GM20000 (cell line): ENCODE measurements at regions not wholly inside any gene's neighbourhood (a gene's known extent, or its start where the extent isn't known, plus 50 kb on each side); places are given as distances from the start of the nearest gene placed in this dataset.
"Not testable (repeated sequence)": the region's sequence is repeated elsewhere in the genome, so short reads cannot be mapped to it uniquely, and the experiment has no call there.

Experiments used
- DNase-seq: peaks from one replicate; pipeline ENCODE4 v3.0.0; 2012; ENCODE audit warnings: low spot score
- TF ChIP-seq, protein P1 (sequence below): IDR thresholded peaks from 2 replicates; pipeline ENCODE4 v1.5.1; 2012; ENCODE audit warnings: mild to moderate bottlenecking, control low read depth; ENCODE audit errors: extremely low read depth, missing control alignments

DNA sequence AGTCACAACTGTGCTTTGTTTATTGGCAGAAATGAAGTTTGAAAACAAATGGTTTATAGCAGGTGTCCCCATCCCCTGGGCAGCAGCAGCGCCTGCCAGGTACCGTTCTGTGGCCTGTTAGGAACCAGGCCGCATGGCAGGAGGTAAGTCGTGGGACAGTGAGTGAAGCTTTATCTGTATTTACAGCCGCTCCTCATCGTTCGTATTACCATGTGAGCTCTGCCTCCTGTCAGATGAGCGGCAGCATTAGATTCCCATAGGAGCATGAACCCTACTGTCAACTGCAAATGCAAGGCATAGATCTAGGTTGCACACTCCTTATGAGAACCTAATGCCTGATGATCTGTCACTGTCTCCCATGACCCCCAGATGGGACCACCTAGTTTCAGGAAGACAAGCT is 63.4 kb upstream of the SOD1 start:
- DNase-seq: no peak
- TF ChIP-seq, protein P1, sequence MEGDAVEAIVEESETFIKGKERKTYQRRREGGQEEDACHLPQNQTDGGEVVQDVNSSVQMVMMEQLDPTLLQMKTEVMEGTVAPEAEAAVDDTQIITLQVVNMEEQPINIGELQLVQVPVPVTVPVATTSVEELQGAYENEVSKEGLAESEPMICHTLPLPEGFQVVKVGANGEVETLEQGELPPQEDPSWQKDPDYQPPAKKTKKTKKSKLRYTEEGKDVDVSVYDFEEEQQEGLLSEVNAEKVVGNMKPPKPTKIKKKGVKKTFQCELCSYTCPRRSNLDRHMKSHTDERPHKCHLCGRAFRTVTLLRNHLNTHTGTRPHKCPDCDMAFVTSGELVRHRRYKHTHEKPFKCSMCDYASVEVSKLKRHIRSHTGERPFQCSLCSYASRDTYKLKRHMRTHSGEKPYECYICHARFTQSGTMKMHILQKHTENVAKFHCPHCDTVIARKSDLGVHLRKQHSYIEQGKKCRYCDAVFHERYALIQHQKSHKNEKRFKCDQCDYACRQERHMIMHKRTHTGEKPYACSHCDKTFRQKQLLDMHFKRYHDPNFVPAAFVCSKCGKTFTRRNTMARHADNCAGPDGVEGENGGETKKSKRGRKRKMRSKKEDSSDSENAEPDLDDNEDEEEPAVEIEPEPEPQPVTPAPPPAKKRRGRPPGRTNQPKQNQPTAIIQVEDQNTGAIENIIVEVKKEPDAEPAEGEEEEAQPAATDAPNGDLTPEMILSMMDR: no peak

DNA sequence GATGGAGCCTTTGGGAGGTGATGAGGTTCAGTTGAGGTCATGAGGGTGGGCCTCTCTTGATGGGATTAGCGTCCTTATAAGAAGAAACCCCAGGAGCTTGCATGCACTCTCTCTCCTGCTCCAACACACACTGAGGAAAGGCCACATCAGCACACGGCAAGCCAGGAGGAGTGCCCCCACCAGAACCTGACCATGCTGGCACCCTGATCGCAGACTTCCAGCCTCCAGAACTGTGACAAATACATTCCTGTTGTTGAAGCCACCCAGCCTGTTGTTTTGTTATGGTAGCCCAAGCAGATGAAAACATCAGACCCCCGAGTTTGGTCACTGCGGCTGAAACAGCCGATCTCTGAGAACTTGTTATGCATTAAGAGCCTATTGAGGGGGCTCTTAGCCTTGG is 64.8 kb upstream of the SOD1 start:
- TF ChIP-seq, protein P1: no peak
- DNase-seq: no peak

DNA sequence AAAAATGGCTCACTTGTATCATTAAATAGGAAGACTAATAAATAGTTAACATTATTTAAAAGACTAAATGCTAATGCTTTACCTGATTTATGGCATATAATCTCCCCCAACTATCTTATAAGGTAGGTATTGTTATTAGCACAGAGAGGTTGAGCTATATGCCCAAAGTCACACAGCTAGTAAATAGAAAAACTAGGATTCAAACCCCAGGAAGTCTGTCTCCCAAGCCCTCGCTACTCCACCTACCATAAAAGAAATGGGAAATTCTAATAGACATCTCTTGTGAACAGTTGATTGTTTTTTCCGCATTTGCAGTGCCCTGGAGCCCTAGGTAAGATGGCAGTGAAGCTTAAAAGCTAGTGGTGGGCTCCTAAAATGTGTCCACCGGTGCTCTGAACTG is 65.2 kb upstream of the SOD1 start:
- no peak for DNase-seq
- TF ChIP-seq, protein P1: no peak

DNA sequence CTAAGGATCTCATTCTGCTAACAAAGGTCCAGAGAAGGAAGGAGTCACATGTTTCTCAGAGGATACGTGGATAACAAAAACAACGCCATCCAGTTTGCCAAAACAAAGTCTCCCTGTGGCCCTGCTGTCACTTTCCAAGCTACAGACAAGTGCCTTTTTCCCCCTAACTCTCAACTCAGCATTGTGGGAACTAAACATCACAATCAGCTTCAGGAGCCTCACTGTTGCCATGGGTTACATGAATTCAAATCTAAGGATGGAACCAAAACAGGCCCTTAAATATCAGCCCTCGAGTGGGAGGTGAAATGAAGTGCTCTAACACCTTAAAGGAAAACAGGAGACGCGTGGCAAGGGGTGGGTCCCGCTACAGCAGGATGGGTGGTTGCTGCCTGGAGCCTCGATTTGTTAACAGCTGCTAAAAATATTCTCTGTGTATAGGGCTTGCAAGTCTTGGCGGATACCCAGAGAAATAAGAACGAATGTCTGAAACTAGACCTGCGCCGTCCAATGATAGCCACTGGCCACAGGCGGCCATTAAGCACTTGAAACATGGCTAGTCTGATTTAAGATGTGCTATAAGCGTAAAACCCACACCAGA is 66.4 kb upstream of the SOD1 start:
- TF ChIP-seq, protein P1: no peak
- DNase-seq: no peak

DNA sequence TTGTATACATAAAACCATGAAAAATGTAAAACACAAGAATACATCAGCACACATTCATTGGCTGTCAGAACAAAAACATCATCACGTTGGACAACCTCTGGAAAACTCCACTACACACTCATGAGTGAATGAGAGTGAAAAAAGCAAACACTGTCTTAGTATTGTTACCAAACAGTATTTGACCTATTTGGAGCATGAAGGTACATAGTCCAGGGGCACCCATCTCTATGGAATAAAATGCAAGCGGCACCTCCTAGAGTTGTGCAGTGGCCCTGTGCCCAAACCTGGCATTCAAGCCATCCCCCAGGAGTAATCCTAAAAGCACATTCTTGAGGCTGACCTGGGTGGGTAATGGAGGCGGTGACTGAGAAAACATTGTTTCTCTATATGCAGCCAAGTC is 67.0 kb upstream of the SOD1 start:
- TF ChIP-seq, protein P1: no peak
- no peak for DNase-seq

DNA sequence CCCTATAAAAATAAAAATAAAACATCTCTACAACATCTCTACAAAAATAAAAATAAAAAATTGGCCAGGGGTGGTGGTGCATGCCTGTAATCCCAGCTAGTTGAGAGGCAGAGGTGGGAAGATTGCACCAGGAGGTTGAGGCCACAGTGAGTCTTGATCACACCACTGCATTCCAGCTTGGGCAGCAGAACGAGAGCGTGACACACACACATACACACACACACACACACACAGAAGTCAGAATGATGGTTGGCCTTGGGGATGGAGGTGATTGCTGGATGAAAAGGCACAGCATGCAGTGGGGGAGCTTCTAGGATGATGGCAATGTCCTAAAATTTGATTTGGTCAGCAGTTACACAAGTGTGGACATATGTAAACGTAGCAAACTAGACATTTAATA is 69.7 kb upstream of the SOD1 start:
- no peak for DNase-seq

DNA sequence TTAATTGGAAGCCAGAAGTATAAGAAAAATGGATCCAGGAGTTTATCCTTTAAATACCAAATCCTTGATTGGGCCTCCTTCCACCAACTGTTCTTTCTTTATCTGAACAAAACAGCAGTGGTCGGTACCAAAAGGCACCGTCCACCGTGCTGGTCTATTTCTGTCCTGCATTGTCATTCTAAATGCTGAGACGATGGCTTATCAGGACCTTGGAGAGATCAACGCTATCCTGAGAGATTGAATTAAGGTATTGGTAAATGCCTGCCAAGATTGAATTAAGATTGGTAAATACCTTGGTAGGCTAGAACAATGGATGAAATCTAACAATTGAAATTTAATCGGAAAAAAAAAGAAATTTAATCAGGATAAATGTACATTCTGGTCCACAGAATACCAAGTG is 73.4 kb upstream of the SOD1 start:
- TF ChIP-seq, protein P1: no peak

More for the DNA sequence above, 69.7 kb upstream of the SOD1 start:
- TF ChIP-seq, protein P1: no peak

DNA sequence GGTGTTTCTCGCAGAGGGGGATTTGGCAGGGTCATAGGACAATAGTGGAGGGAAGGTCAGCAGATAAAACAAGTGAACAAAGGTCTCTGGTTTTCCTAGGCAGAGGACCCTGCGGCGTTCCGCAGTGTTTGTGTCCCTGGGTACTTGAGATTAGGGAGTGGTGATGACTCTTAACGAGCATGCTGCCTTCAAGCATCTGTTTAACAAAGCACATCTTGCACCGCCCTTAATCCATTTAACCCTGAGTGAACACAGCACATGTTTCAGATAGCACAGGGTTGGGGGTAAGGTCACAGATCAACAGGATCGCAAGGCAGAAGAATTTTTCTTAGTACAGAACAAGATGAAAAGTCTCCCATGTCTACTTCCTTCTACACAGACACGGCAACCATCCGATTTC is 75.6 kb upstream of the SOD1 start:
- not testable (repeated sequence) for DNase-seq

More for the DNA sequence above, 73.4 kb upstream of the SOD1 start:
- no peak for DNase-seq
